ENCODE measurements at regions not wholly inside any gene's neighbourhood (a gene's known extent, or its start where the extent isn't known, plus 50 kb on each side); places are given as distances from the start of the nearest gene placed in this dataset.

GRCh38 chr2:121118951-121119350 is 166.1 kb downstream of the TFCP2L1 start:
- TF ChIP-seq EP300 (IDR thresholded peaks at IDR 0.05; ENCODE audit: low read depth) (no peak), POLR2A (IDR thresholded peaks at IDR 0.05) (no peak)
